HCT116 (cell line): ENCODE measurements at regions not wholly inside any gene's neighbourhood (a gene's known extent, or its start where the extent isn't known, plus 50 kb on each side); places are given as distances from the start of the nearest gene placed in this dataset.

Experiments
- ATAC-seq: fragments of 200-7000 bp; cut with Tn5 transposase; 2 replicates; pipeline ENCODE4 v1.9.1; 2020; ENCODE audit warnings: mild to moderate bottlenecking, moderate library complexity
- BruUV-seq: library from RNA; stranded (reverse); fragments of 400-500 nt; replicated peaks from 2 replicates; lab custom pipeline; 2021; lab: Mats Ljungman, UMichigan
- CTCF ChIA-PET: fragments of 300-600 bp; sonication (Branson Sonifier 250); formaldehyde crosslinking; loops from one replicate; lab custom pipeline; 2021; ENCODE audit warnings: antibody characterized with exemption; lab: Charles Lee
- POLR2A ChIA-PET: fragments of 300-600, 350-600 bp; sonication (Branson Sonifier 250); formaldehyde crosslinking; loops from one replicate; lab custom pipeline; 2021; ENCODE audit warnings: antibody characterized with exemption; lab: Charles Lee
- RAD21 ChIA-PET, 2 experiments: fragments of 300-600 bp; sonication (Branson Sonifier 250); formaldehyde crosslinking; loops; one replicate each; lab custom pipeline; 2023; ENCODE audit warnings: low total read pairs in 2 of 2; ENCODE audit not compliant: uncharacterized antibody in 2 of 2, unreplicated experiment in 2 of 2, low non-redundant PET in 1 of 2; lab: Charles Lee
- DNase-seq: peaks from one replicate; pipeline ENCODE4 v3.0.0-alpha.2; 2010; ENCODE audit warnings: low read depth, low spot score
- H2AFZ ChIP-seq: fragments of 200-600 bp; shearing (Covaris generic), sonication (generic); 2 replicates; pipeline ENCODE4 v1.6.1; 2017; ENCODE audit warnings: low read depth, mixed run types, mixed read lengths, antibody characterized with exemption, low read length; ENCODE audit not compliant: poor library complexity, severe bottlenecking
- H3K27ac ChIP-seq: 2 replicates; pipeline ENCODE4 v1.5.1; 2012; ENCODE audit warnings: low read depth, low read length
- H3K27me3 ChIP-seq: fragments of 200-600 bp; sonication (generic); 2 replicates; pipeline ENCODE4 v1.6.1; 2016; ENCODE audit warnings: mixed run types, low read length, mixed read lengths; ENCODE audit not compliant: insufficient read depth
- H3K36me3 ChIP-seq, 2 experiments: fragments of 200-500 bp in 1 of 2; fragments of 200-600 bp in 1 of 2; sonication (Bioruptor generic) in 1 of 2; sonication (generic) in 1 of 2; 2 replicates each; pipeline versions ENCODE4 v1.5.1 to v1.6.1; 2014 to 2016; ENCODE audit warnings: low read length in 2 of 2, inconsistent platforms in 1 of 2, mixed read lengths in 1 of 2, mixed run types in 1 of 2; ENCODE audit not compliant: insufficient read depth in 2 of 2, control insufficient read depth in 1 of 2
- H3K4me1 ChIP-seq, 2 experiments: fragments of 200-600 bp in 1 of 2; sonication (generic) in 1 of 2; 2 replicates each; pipeline versions ENCODE4 v1.5.1 to v1.6.1; 2012 to 2017; ENCODE audit warnings: low read length in 2 of 2, inconsistent platforms in 1 of 2, mild to moderate bottlenecking in 1 of 2, mixed read lengths in 1 of 2, mixed run types in 1 of 2, moderate library complexity in 1 of 2; ENCODE audit not compliant: insufficient read depth in 2 of 2, control insufficient read depth in 1 of 2
- H3K4me2 ChIP-seq: fragments of 200-600 bp; sonication (generic); 2 replicates; pipeline ENCODE4 v1.6.1; 2017; ENCODE audit warnings: mixed run types, low read length, mixed read lengths
- H3K4me3 ChIP-seq, 2 experiments: fragments of 200-600 bp in 1 of 2; sonication (generic) in 1 of 2; replicated peaks in 1 of 2; 2 replicates each; pipeline ENCODE4 v1.5.1; 2011 to 2016; ENCODE audit warnings: low read length in 2 of 2, control low read depth in 1 of 2, low read depth in 1 of 2, mild to moderate bottlenecking in 1 of 2, mixed read lengths in 1 of 2, mixed run types in 1 of 2
- H3K79me2 ChIP-seq: fragments of 200-600 bp; sonication (generic); 2 replicates; pipeline ENCODE4 v1.6.1; 2017; ENCODE audit warnings: mild to moderate bottlenecking, mixed run types, low read length, moderate library complexity, mixed read lengths; ENCODE audit not compliant: insufficient read depth
- H3K9ac ChIP-seq: fragments of 200-600 bp; sonication (generic); 2 replicates; pipeline ENCODE4 v1.6.1; 2016; ENCODE audit warnings: low read length, mixed read lengths
- H3K9me2 ChIP-seq: fragments of 200-600 bp; sonication (generic), shearing (Covaris generic); 2 replicates; pipeline ENCODE4 v1.6.1; 2017; ENCODE audit warnings: mixed run types, mild to moderate bottlenecking, moderate library complexity; ENCODE audit not compliant: insufficient read depth
- H3K9me3 ChIP-seq, 2 experiments: fragments of 200-500 bp in 1 of 2; fragments of 200-600 bp in 1 of 2; sonication (Bioruptor generic) in 1 of 2; sonication (generic) in 1 of 2; 2 replicates each; pipeline ENCODE4 v1.6.1; 2014 to 2017; ENCODE audit warnings: low read length in 2 of 2, mixed read lengths in 2 of 2, inconsistent platforms in 1 of 2, low read depth in 1 of 2, mild to moderate bottlenecking in 1 of 2, mixed run types in 1 of 2, moderate library complexity in 1 of 2; ENCODE audit not compliant: control insufficient read depth in 1 of 2, insufficient read depth in 1 of 2
- H4K20me1 ChIP-seq: fragments of 200-600 bp; sonication (generic), shearing (Covaris generic); 2 replicates; pipeline ENCODE4 v1.6.1; 2017; ENCODE audit warnings: mixed run types, mild to moderate bottlenecking, moderate library complexity; ENCODE audit not compliant: insufficient read depth
- CBX3 ChIP-seq: IDR thresholded peaks from 2 replicates; pipeline ENCODE4 v1.6.1; 2012; ENCODE audit warnings: low read depth
- CEBPB ChIP-seq: IDR thresholded peaks from 2 replicates; pipeline ENCODE4 v1.6.1; 2012; ENCODE audit warnings: low read depth
- ELF1 ChIP-seq: IDR thresholded peaks from 2 replicates; pipeline ENCODE4 v1.6.1; 2012; ENCODE audit warnings: low read depth, borderline replicate concordance
- EZH2phosphoT487 ChIP-seq: fragments of 200-600 bp; IDR thresholded peaks from 2 replicates; pipeline ENCODE4 v1.6.1; 2018; ENCODE audit warnings: antibody characterized with exemption, borderline replicate concordance
- FOSL1 ChIP-seq: IDR thresholded peaks from 2 replicates; pipeline ENCODE4 v1.6.1; 2012; ENCODE audit warnings: low read depth
- JUND ChIP-seq: IDR thresholded peaks from 2 replicates; pipeline ENCODE4 v1.6.1; 2012
- POLR2A ChIP-seq: IDR thresholded peaks from 2 replicates; pipeline ENCODE4 v1.7.0; 2011; ENCODE audit warnings: borderline replicate concordance; ENCODE audit not compliant: insufficient read depth, insufficient read length; ENCODE audit errors: extremely low read depth
- RAD21 ChIP-seq: IDR thresholded peaks from 2 replicates; pipeline ENCODE4 v1.6.1; 2012; ENCODE audit warnings: low read depth, mild to moderate bottlenecking
- SRF ChIP-seq: IDR thresholded peaks from 2 replicates; pipeline ENCODE4 v1.6.1; 2012; ENCODE audit warnings: low read depth
- TCF7L2 ChIP-seq: IDR thresholded peaks from 2 replicates; pipeline ENCODE4 v1.7.0; 2011; ENCODE audit warnings: borderline replicate concordance, inconsistent platforms; ENCODE audit not compliant: insufficient read depth, insufficient read length; ENCODE audit errors: extremely low read depth
- ZNF274 ChIP-seq: fragments of 200-500 bp; sonication (Bioruptor generic); IDR thresholded peaks from 2 replicates; pipeline ENCODE4 v1.6.1; 2014; ENCODE audit warnings: mild to moderate bottlenecking, low read depth, low read length, inconsistent platforms
- intact Hi-C: fragments of 100-400 bp; cut with micrococcal nuclease; formaldehyde crosslinking; loops from 2 replicates; pipeline ENCODE4 v1.10.0; 2022
- TF ChIP-seq, protein P1 (sequence below), 3 experiments: fragments of 200-600 bp in 1 of 3; sonication (generic) in 1 of 3; IDR thresholded peaks in 2 of 3; conservative IDR thresholded peaks in 1 of 3; 2 replicates each; pipeline ENCODE4 v1.5.1; 2012 to 2017; ENCODE audit warnings: low read depth in 2 of 3, low read length in 2 of 3, antibody characterized with exemption in 1 of 3, borderline replicate concordance in 1 of 3, control low read depth in 1 of 3, mild to moderate bottlenecking in 1 of 3, mixed read lengths in 1 of 3, mixed run types in 1 of 3, moderate library complexity in 1 of 3; ENCODE audit not compliant: insufficient read depth in 1 of 3
- TF ChIP-seq, protein P2 (sequence below): IDR thresholded peaks from 2 replicates; pipeline ENCODE4 v1.6.1; 2012; ENCODE audit warnings: low read depth
- TF ChIP-seq, protein P3 (sequence below): IDR thresholded peaks from 2 replicates; pipeline ENCODE4 v1.6.1; 2012

DNA sequence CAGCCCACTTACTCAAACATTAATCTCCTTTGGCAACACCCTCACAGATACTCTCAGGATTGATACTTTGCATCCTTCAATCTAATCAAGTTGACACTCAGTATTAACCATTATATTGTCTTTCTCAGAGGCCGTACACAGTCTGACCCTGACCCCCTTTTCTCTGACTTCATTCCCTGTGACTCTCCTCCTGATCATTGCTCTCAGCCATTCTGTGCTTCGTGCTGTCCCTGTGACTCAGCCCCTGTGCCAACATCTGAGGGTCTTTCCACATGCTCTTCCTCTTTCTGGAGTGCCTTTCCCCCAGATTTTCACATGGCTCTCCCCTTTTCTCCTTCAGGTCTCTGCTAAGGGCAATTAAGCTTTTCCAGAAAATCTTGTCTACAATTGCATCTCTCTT is 289.0 kb upstream of the PHYHIPL start:
- CTCF ChIA-PET: no interaction called here

DNA sequence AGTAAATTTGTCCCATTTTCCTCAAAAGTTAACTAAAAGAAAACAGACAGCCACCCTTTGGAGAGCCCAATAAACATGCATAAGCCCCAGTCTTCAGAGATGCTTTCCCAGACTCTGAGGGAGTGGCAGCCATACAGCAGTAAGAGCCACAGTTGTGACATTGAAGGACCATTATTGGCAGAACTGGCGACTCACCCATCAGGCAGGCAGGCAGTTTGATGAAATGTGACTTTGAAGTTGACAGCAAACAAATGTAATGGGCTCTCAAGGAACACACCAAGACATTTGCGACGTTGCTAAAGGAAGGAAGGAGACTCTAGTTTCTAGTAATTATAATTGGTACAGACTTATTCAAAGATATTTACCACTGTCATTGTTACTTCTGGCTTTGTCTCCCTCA is 287.5 kb upstream of the PHYHIPL start:
- no peak for ATAC-seq
- no peak overlapping the region for H3K4me2 ChIP-seq
- no peaks in the 10 kb centered on the region for H4K20me1 ChIP-seq
- H3K9ac ChIP-seq: no peak overlapping the region
- no peaks in the 10 kb centered on the region for H3K9me3 ChIP-seq
- no peaks in the 10 kb centered on the region for H3K79me2 ChIP-seq
- no TSS peak for BruUV-seq
- intact Hi-C loops: no loop called here
- H3K4me1 ChIP-seq: 0 out of 4 replicates have a peak, but pooled peaks cover 0 to 3% of the 10 kb centered on the region in 2 experiments
- H3K4me3 ChIP-seq: no peak overlapping the region
- H2AFZ ChIP-seq: no peak overlapping the region
- no peak overlapping the region for H3K27ac ChIP-seq
- no peaks in the 10 kb centered on the region for H3K36me3 ChIP-seq
- DNase-seq: no peak
- ChIA-PET RAD21 (no interaction called here), POLR2A (no interaction called here), CTCF (no interaction called here)
- H3K9me2 ChIP-seq: no peaks in the 10 kb centered on the region
- TF ChIP-seq JUND (no peak), POLR2A (no peak), TCF7L2 (no peak), CEBPB (no peak), EZH2phosphoT487 (no peak), ELF1 (no peak), RAD21 (no peak), FOSL1 (no peak), ZNF274 (no peak), SRF (no peak)
- TF ChIP-seq, protein P1, sequence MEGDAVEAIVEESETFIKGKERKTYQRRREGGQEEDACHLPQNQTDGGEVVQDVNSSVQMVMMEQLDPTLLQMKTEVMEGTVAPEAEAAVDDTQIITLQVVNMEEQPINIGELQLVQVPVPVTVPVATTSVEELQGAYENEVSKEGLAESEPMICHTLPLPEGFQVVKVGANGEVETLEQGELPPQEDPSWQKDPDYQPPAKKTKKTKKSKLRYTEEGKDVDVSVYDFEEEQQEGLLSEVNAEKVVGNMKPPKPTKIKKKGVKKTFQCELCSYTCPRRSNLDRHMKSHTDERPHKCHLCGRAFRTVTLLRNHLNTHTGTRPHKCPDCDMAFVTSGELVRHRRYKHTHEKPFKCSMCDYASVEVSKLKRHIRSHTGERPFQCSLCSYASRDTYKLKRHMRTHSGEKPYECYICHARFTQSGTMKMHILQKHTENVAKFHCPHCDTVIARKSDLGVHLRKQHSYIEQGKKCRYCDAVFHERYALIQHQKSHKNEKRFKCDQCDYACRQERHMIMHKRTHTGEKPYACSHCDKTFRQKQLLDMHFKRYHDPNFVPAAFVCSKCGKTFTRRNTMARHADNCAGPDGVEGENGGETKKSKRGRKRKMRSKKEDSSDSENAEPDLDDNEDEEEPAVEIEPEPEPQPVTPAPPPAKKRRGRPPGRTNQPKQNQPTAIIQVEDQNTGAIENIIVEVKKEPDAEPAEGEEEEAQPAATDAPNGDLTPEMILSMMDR (IDR thresholded peaks at IDR 0.05 in 2 of 3, conservative IDR thresholded peaks at IDR 0.05 in 1 of 3; ENCODE audit: borderline replicate concordance in 1 of 3, insufficient read depth in 1 of 3, low read depth in 2 of 3, low read length in 2 of 3): no peak
- TF ChIP-seq, protein P2, sequence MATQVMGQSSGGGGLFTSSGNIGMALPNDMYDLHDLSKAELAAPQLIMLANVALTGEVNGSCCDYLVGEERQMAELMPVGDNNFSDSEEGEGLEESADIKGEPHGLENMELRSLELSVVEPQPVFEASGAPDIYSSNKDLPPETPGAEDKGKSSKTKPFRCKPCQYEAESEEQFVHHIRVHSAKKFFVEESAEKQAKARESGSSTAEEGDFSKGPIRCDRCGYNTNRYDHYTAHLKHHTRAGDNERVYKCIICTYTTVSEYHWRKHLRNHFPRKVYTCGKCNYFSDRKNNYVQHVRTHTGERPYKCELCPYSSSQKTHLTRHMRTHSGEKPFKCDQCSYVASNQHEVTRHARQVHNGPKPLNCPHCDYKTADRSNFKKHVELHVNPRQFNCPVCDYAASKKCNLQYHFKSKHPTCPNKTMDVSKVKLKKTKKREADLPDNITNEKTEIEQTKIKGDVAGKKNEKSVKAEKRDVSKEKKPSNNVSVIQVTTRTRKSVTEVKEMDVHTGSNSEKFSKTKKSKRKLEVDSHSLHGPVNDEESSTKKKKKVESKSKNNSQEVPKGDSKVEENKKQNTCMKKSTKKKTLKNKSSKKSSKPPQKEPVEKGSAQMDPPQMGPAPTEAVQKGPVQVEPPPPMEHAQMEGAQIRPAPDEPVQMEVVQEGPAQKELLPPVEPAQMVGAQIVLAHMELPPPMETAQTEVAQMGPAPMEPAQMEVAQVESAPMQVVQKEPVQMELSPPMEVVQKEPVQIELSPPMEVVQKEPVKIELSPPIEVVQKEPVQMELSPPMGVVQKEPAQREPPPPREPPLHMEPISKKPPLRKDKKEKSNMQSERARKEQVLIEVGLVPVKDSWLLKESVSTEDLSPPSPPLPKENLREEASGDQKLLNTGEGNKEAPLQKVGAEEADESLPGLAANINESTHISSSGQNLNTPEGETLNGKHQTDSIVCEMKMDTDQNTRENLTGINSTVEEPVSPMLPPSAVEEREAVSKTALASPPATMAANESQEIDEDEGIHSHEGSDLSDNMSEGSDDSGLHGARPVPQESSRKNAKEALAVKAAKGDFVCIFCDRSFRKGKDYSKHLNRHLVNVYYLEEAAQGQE: no peak
- TF ChIP-seq, protein P3, sequence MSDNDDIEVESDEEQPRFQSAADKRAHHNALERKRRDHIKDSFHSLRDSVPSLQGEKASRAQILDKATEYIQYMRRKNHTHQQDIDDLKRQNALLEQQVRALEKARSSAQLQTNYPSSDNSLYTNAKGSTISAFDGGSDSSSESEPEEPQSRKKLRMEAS: no peak
- no peaks in the 10 kb centered on the region for H3K27me3 ChIP-seq

More for the DNA sequence above, 289.0 kb upstream of the PHYHIPL start:
- Histone ChIP-seq H3K4me2 (no peak overlapping the region), H3K27me3 (no peaks in the 10 kb centered on the region), H2AFZ (no peak overlapping the region), H3K27ac (no peak overlapping the region), H3K9me3 (no peaks in the 10 kb centered on the region), H3K9me2 (no peaks in the 10 kb centered on the region), H3K9ac (no peak overlapping the region), H3K79me2 (no peaks in the 10 kb centered on the region), H3K4me1 (0 out of 4 replicates have a peak, but pooled peaks cover 0 to 3% of the 10 kb centered on the region in 2 experiments), H4K20me1 (no peaks in the 10 kb centered on the region), H3K36me3 (no peaks in the 10 kb centered on the region), H3K4me3 (no peak overlapping the region)
- no TSS peak for BruUV-seq
- intact Hi-C loops: no loop called here
- DNase-seq (no peak), ATAC-seq (no peak)
- POLR2A ChIA-PET: no interaction called here
- TF ChIP-seq CBX3: no peak
- RAD21 ChIA-PET: no interaction called here
